H1 (cell line): ENCODE measurements at regions not wholly inside any gene's neighbourhood (a gene's known extent, or its start where the extent isn't known, plus 50 kb on each side); places are given as distances from the start of the nearest gene placed in this dataset.

Source experiments
- CTCF ChIA-PET: fragments of 300-600 bp; sonication (Branson Sonifier 250); formaldehyde crosslinking; loops from one replicate; lab custom pipeline; 2021; ENCODE audit not compliant: partially characterized antibody; lab: Charles Lee
- POLR2A ChIA-PET: fragments of 300-600 bp; sonication (Branson Sonifier 250); formaldehyde crosslinking; loops from one replicate; lab custom pipeline; 2021; ENCODE audit warnings: inconsistent platforms; ENCODE audit not compliant: partially characterized antibody; lab: Charles Lee
- DNase-seq, 2 experiments: peaks; one replicate each; pipeline versions ENCODE4 v3.0.0 to v3.0.0-alpha.2; 2010 to 2022; ENCODE audit warnings: low spot score in 2 of 2, low read depth in 1 of 2, mixed read lengths in 1 of 2
- FAIRE-seq: peaks from 2 replicates; lab custom pipeline; 2011; peaks lifted over from hg19 to GRCh38; lab: Jason Lieb, UNC
- H2AFZ ChIP-seq: 2 replicates; pipeline ENCODE4 v1.8.1; 2012; ENCODE audit warnings: low read length, inconsistent platforms
- H2AK5ac ChIP-seq: 2 replicates; pipeline ENCODE4 v1.6.1; 2013; ENCODE audit warnings: low read depth, low read length
- H2BK120ac ChIP-seq: replicated peaks from 2 replicates; pipeline ENCODE3; 2013; ENCODE audit warnings: low read depth, low read length, inconsistent platforms
- H2BK12ac ChIP-seq: 2 replicates; pipeline ENCODE4 v1.6.1; 2013; ENCODE audit warnings: low read depth, low read length
- H2BK15ac ChIP-seq: 2 replicates; pipeline ENCODE4 v1.6.1; 2013; ENCODE audit warnings: low read length
- H2BK20ac ChIP-seq: 2 replicates; pipeline ENCODE4 v1.6.1; 2013; ENCODE audit warnings: low read length
- H2BK5ac ChIP-seq: 2 replicates; pipeline ENCODE4 v1.6.1; 2013; ENCODE audit warnings: low read depth, low read length
- H3K14ac ChIP-seq: 2 replicates; pipeline ENCODE4 v1.6.1; 2013; ENCODE audit warnings: inconsistent platforms; ENCODE audit not compliant: insufficient read length
- H3K18ac ChIP-seq: 2 replicates; pipeline ENCODE4 v1.6.1; 2013; ENCODE audit warnings: low read length; ENCODE audit errors: extremely low read depth
- H3K23ac ChIP-seq: 2 replicates; pipeline ENCODE4 v1.6.1; 2013; ENCODE audit warnings: inconsistent platforms; ENCODE audit not compliant: insufficient read length
- H3K23me2 ChIP-seq: 2 replicates; pipeline ENCODE4 v1.6.1; 2013; ENCODE audit warnings: low read depth, low read length
- H3K27ac ChIP-seq: 2 replicates; pipeline ENCODE4 v1.6.1; 2011; ENCODE audit warnings: low read depth, low read length, inconsistent platforms
- H3K27me3 ChIP-seq, 4 experiments: replicated peaks in 1 of 4; 1 replicate in 1 of 4; 2 replicates in 3 of 4; pipeline versions ENCODE4 v1.6.1 to v1.8.1; 2011 to 2013; ENCODE audit warnings: low read length in 3 of 4, mild to moderate bottlenecking in 3 of 4, inconsistent platforms in 2 of 4, mixed read lengths in 2 of 4, moderate library complexity in 1 of 4; ENCODE audit not compliant: control insufficient read depth in 3 of 4, insufficient read depth in 3 of 4; ENCODE audit errors: extremely low read depth in 1 of 4
- H3K36me3 ChIP-seq, 4 experiments: 2 replicates each; pipeline versions ENCODE4 v1.6.1 to v1.8.1; 2011 to 2013; ENCODE audit warnings: mild to moderate bottlenecking in 4 of 4, low read length in 3 of 4, moderate library complexity in 2 of 4, control low read depth in 1 of 4, inconsistent platforms in 1 of 4; ENCODE audit not compliant: insufficient read depth in 4 of 4, control insufficient read depth in 2 of 4
- H3K4ac ChIP-seq: replicated peaks from 2 replicates; pipeline ENCODE3; 2013; ENCODE audit warnings: low read length, low read depth, mixed read lengths, inconsistent platforms; ENCODE audit not compliant: insufficient read length
- H3K4me1 ChIP-seq, 4 experiments: replicated peaks in 1 of 4; 1 replicate in 1 of 4; 2 replicates in 3 of 4; pipeline versions ENCODE4 v1.6.1 to v1.8.1; 2011 to 2013; ENCODE audit warnings: low read length in 3 of 4, inconsistent platforms in 2 of 4, mixed read lengths in 1 of 4; ENCODE audit not compliant: insufficient read depth in 4 of 4, control insufficient read depth in 3 of 4
- H3K4me2 ChIP-seq, 2 experiments: 2 replicates each; pipeline versions ENCODE4 v1.6.1 to v1.8.1; 2011 to 2013; ENCODE audit warnings: low read depth in 2 of 2, low read length in 2 of 2, control low read depth in 1 of 2, inconsistent platforms in 1 of 2, mild to moderate bottlenecking in 1 of 2; ENCODE audit not compliant: insufficient read depth in 1 of 2
- H3K4me3 ChIP-seq, 4 experiments: fragments of 200-600, 300-600 bp in 1 of 4; sonication (generic), shearing (Covaris generic), sonication (Bioruptor Twin) in 1 of 4; 2 replicates each; pipeline versions ENCODE4 v1.5.1 to v1.8.1; 2011 to 2016; ENCODE audit warnings: low read length in 4 of 4, low read depth in 3 of 4, control low read depth in 2 of 4, inconsistent platforms in 2 of 4, mild to moderate bottlenecking in 2 of 4, mixed read lengths in 1 of 4, moderate library complexity in 1 of 4; ENCODE audit not compliant: insufficient read depth in 2 of 4; ENCODE audit errors: extremely low read depth in 1 of 4
- H3K56ac ChIP-seq: replicated peaks from 2 replicates; pipeline ENCODE3; 2013; ENCODE audit warnings: low read depth, mild to moderate bottlenecking, mixed read lengths, low read length, inconsistent platforms; ENCODE audit not compliant: insufficient read length
- H3K79me1 ChIP-seq: 2 replicates; pipeline ENCODE4 v1.6.1; 2013; ENCODE audit warnings: low read depth, low read length, control low read depth
- H3K79me2 ChIP-seq, 2 experiments: 2 replicates each; pipeline versions ENCODE4 v1.6.1 to v1.8.1; 2012 to 2013; ENCODE audit warnings: low read length in 2 of 2, mild to moderate bottlenecking in 2 of 2, inconsistent platforms in 1 of 2; ENCODE audit not compliant: insufficient read depth in 2 of 2, control insufficient read depth in 1 of 2
- H3K9ac ChIP-seq, 4 experiments: replicated peaks in 1 of 4; 1 replicate in 1 of 4; 2 replicates in 3 of 4; pipeline versions ENCODE4 v1.6.1 to v1.8.1; 2011 to 2013; ENCODE audit warnings: low read depth in 3 of 4, low read length in 3 of 4, control low read depth in 2 of 4, mild to moderate bottlenecking in 2 of 4, moderate library complexity in 2 of 4, inconsistent platforms in 1 of 4; ENCODE audit errors: extremely low read depth in 1 of 4
- H3K9me3 ChIP-seq, 2 experiments: 2 replicates each; pipeline versions ENCODE4 v1.6.1 to v1.8.1; 2012 to 2013; ENCODE audit warnings: mild to moderate bottlenecking in 2 of 2, moderate library complexity in 2 of 2, control low read depth in 1 of 2, inconsistent platforms in 1 of 2, low read depth in 1 of 2, low read length in 1 of 2, mixed read lengths in 1 of 2; ENCODE audit not compliant: insufficient read depth in 2 of 2
- H4K20me1 ChIP-seq, 2 experiments: replicated peaks in 1 of 2; 2 replicates each; pipeline versions ENCODE3 to v1.8.1; 2011 to 2013; ENCODE audit warnings: inconsistent platforms in 2 of 2, low read length in 2 of 2, mild to moderate bottlenecking in 1 of 2; ENCODE audit not compliant: insufficient read depth in 2 of 2, control insufficient read depth in 1 of 2
- H4K5ac ChIP-seq: 2 replicates; pipeline ENCODE4 v1.6.1; 2013; ENCODE audit warnings: low read length, low read depth, mixed read lengths, inconsistent platforms; ENCODE audit not compliant: insufficient read length
- H4K8ac ChIP-seq: 2 replicates; pipeline ENCODE4 v1.8.0; 2013; ENCODE audit warnings: mild to moderate bottlenecking, moderate library complexity, low read length, inconsistent platforms; ENCODE audit not compliant: insufficient read depth; ENCODE audit errors: extremely low read depth
- H4K91ac ChIP-seq: replicated peaks from 2 replicates; pipeline ENCODE3; 2013; ENCODE audit warnings: low read length, mixed read lengths, inconsistent platforms; ENCODE audit not compliant: insufficient read length
- BCL11A ChIP-seq, 2 experiments: IDR thresholded peaks; one replicate each; pipeline ENCODE4 v1.6.1; 2011; ENCODE audit warnings: low read depth in 2 of 2, low read length in 2 of 2, mild to moderate bottlenecking in 2 of 2
- CTCF ChIP-seq, 3 experiments: IDR thresholded peaks; 1 replicate in 2 of 3; 2 replicates in 1 of 3; pipeline versions ENCODE4 v1.5.1 to v1.6.1; 2011; ENCODE audit warnings: low read length in 3 of 3, mild to moderate bottlenecking in 3 of 3, inconsistent platforms in 2 of 3, low read depth in 1 of 3, moderate library complexity in 1 of 3; ENCODE audit not compliant: insufficient read depth in 1 of 3; ENCODE audit errors: control extremely low read depth in 1 of 3
- FOSL1 ChIP-seq: IDR thresholded peaks from 2 replicates; pipeline ENCODE4 v1.6.1; 2011; ENCODE audit warnings: mild to moderate bottlenecking, low read depth, low read length, moderate library complexity; ENCODE audit not compliant: insufficient read depth
- RAD21 ChIP-seq, 2 experiments: IDR thresholded peaks in 1 of 2; conservative IDR thresholded peaks in 1 of 2; 2 replicates each; pipeline ENCODE4 v1.6.1; 2011; ENCODE audit warnings: low read depth in 2 of 2, low read length in 2 of 2, improper control_type of control experiment in 1 of 2, inconsistent platforms in 1 of 2, mild to moderate bottlenecking in 1 of 2, moderate library complexity in 1 of 2
- RNF2 ChIP-seq: fragments of 200-900, 300-1000 bp; sonication (generic); IDR thresholded peaks from 2 replicates; pipeline ENCODE4 v1.7.1; 2016; ENCODE audit warnings: borderline replicate concordance, low read depth, mild to moderate bottlenecking, antibody characterized with exemption, low read length; ENCODE audit not compliant: poor library complexity, severe bottlenecking; ENCODE audit errors: missing control alignments
- TBP ChIP-seq: IDR thresholded peaks from 2 replicates; pipeline ENCODE4 v1.6.1; 2011; ENCODE audit warnings: low read depth, low read length, improper control_type of control experiment
- TEAD4 ChIP-seq: IDR thresholded peaks from 2 replicates; pipeline ENCODE4 v1.6.1; 2012; ENCODE audit warnings: low read depth, low read length, inconsistent platforms, mixed read lengths
- YY1 ChIP-seq: IDR thresholded peaks from 2 replicates; pipeline ENCODE4 v1.6.1; 2011; ENCODE audit warnings: low read depth, mild to moderate bottlenecking, low read length
- WGBS, 2 experiments: shearing (Covaris generic) in 1 of 2; methylation state at CpG; one replicate each; pipeline versions ENCODE4 v1.1.6 to v1.1.7; 2013 to 2015; ENCODE audit warnings: low lambda C conversion rate in 2 of 2, mixed read lengths in 2 of 2, inconsistent platforms in 1 of 2, low coverage in 1 of 2, missing lambda C conversion rate in 1 of 2; ENCODE audit not compliant: insufficient replicate concordance in 2 of 2, insufficient coverage in 1 of 2, insufficient read length in 1 of 2; ENCODE audit errors: extremely low coverage in 1 of 2, missing lambda C conversion rate in 1 of 2; 5-methylcytosine and 5-hydroxymethylcytosine counted together

- no peak for TF ChIP-seq TBP
- no peak for TF ChIP-seq FOSL1
- no peak for TF ChIP-seq CTCF (IDR thresholded peaks at IDR 0.05; ENCODE audit: control extremely low read depth in 1 of 3, insufficient read depth in 1 of 3, low read depth in 1 of 3, low read length in 3 of 3)
- no peak for TF ChIP-seq RNF2
- no peak for TF ChIP-seq YY1
- TF ChIP-seq TEAD4, result no peak
- TF ChIP-seq BCL11A (IDR thresholded peaks at IDR 0.05; ENCODE audit: low read depth in 2 of 2, low read length in 2 of 2), result no peak
- no peak for TF ChIP-seq RAD21 (IDR thresholded peaks at IDR 0.05 in 1 of 2, conservative IDR thresholded peaks at IDR 0.05 in 1 of 2; ENCODE audit: low read depth in 2 of 2, low read length in 2 of 2)
- Histone ChIP-seq H4K5ac (no peak overlapping the region), H2AK5ac (no peak overlapping the region), H3K27me3 (no peaks in the 10 kb centered on the region), H2AFZ (no peak overlapping the region), H3K4ac (no peak overlapping the region), H3K23ac (no peak overlapping the region), H3K14ac (no peak overlapping the region), H3K4me3 (no peak overlapping the region), H4K91ac (no peak overlapping the region), H3K4me1 (no peaks in the 10 kb centered on the region), H2BK20ac (no peak overlapping the region), H3K79me1 (no peaks in the 10 kb centered on the region), H3K4me2 (no peak overlapping the region), H4K20me1 (no peaks in the 10 kb centered on the region), H3K18ac (no peak overlapping the region), H2BK15ac (no peak overlapping the region), H2BK12ac (no peak overlapping the region), H4K8ac (no peak overlapping the region), H3K9ac (no peak overlapping the region), H3K79me2 (no peaks in the 10 kb centered on the region), H3K36me3 (no peaks in the 10 kb centered on the region), H2BK120ac (no peak overlapping the region), H3K27ac (no peak overlapping the region), H3K9me3 (no peaks in the 10 kb centered on the region), H3K56ac (no peak overlapping the region), H3K23me2 (no peaks in the 10 kb centered on the region), H2BK5ac (no peak overlapping the region)
- ChIA-PET CTCF (interaction anchor here (0.9 to 2.0 kb wide), 6 partner anchors 13 to 99 kb away, joined by 3 to 13 read pairs (median 4); no protein-coding TSS in a partner anchor), POLR2A (no interaction called here)
- DNase-seq (no peak), FAIRE-seq (no peak)
- 86% methylated on average over 1 of the region's 1 CpG; no CpG with 5 or more reads in 1 of the 2 experiments for WGBS, 2 experiments
These were observed 61.6 kb upstream of the KIAA0040 start for GRCh38 chr1:175254190-175254589.
